Calu3 (cell line): ENCODE measurements at regions not wholly inside any gene's neighbourhood (a gene's known extent, or its start where the extent isn't known, plus 50 kb on each side); places are given as distances from the start of the nearest gene placed in this dataset.

Source experiments
- BruUV-seq: library from RNA; stranded (reverse); fragments of 400-500 nt; replicated peaks from 2 replicates; lab custom pipeline; 2021; lab: Mats Ljungman, UMichigan
- CTCF ChIA-PET: fragments of 300-600 bp; sonication (Branson Sonifier 250); formaldehyde crosslinking; loops from one replicate; lab custom pipeline; 2022; ENCODE audit warnings: antibody characterized with exemption; lab: Charles Lee
- DNase-seq: peaks from one replicate; pipeline ENCODE4 v3.0.0; 2022
- H3K27ac Mint-ChIP-seq: one replicate; pipeline ENCODE4 v1.8.0; 2022; ENCODE audit warnings: mixed read lengths; ENCODE audit not compliant: unreplicated experiment
- H3K27me3 Mint-ChIP-seq: one replicate; pipeline ENCODE4 v1.8.0; 2022; ENCODE audit warnings: mixed read lengths; ENCODE audit not compliant: unreplicated experiment
- H3K36me3 Mint-ChIP-seq: one replicate; pipeline ENCODE4 v1.8.0; 2022; ENCODE audit warnings: mild to moderate bottlenecking, moderate library complexity, mixed read lengths; ENCODE audit not compliant: insufficient read depth, unreplicated experiment
- H3K4me1 Mint-ChIP-seq: one replicate; pipeline ENCODE4 v1.8.0; 2022; ENCODE audit warnings: mild to moderate bottlenecking, low read depth, mixed read lengths; ENCODE audit not compliant: unreplicated experiment
- H3K4me3 Mint-ChIP-seq: one replicate; pipeline ENCODE4 v1.8.0; 2022; ENCODE audit warnings: mild to moderate bottlenecking, low read depth, moderate library complexity, mixed read lengths; ENCODE audit not compliant: unreplicated experiment
- H3K9me3 Mint-ChIP-seq: one replicate; pipeline ENCODE4 v1.8.0; 2022; ENCODE audit warnings: low read depth, mixed read lengths; ENCODE audit not compliant: unreplicated experiment
- intact Hi-C: fragments of 100-400 bp; cut with micrococcal nuclease; formaldehyde crosslinking; loops from one replicate; pipeline ENCODE4 v1.10.0; 2022; ENCODE audit not compliant: unreplicated experiment
- TF ChIP-seq, protein P1 (sequence below): fragments of 200-600 bp; IDR thresholded peaks from one replicate; pipeline ENCODE4 v1.8.0; 2022; ENCODE audit warnings: antibody characterized with exemption; ENCODE audit not compliant: unreplicated experiment

DNA sequence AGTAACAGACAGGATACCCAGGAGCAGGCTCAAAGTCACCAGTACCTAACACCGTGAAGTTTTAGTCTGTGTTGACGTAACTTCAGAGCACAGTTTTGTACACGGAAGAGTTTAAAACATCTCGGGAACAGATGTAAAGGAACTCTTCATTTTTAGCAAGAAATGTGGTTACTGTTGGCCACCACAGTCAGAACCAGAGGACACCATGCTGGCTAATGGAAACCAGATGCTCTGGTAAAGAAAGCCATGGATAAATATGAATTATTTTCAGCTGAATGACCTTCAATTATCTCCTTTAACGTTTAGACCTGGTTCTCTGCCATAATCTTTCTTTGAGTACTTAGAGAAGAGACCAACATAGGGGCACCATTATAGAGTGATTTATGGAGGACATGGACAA lies 115.9 kb downstream of the NTMT2 start:
- no TSS peak for BruUV-seq
- no peaks in the 10 kb centered on the region for H3K9me3 Mint-ChIP-seq
- H3K4me3 Mint-ChIP-seq, result no peak overlapping the region
- intact Hi-C loops, result no loop called here
- DNase-seq, result no peak
- CTCF ChIA-PET, result no interaction called here
- no peaks in the 10 kb centered on the region for H3K27me3 Mint-ChIP-seq
- H3K27ac Mint-ChIP-seq, result no peak overlapping the region
- no peaks in the 10 kb centered on the region for H3K4me1 Mint-ChIP-seq
- H3K36me3 Mint-ChIP-seq, result no peaks in the 10 kb centered on the region
- TF ChIP-seq, protein P1, sequence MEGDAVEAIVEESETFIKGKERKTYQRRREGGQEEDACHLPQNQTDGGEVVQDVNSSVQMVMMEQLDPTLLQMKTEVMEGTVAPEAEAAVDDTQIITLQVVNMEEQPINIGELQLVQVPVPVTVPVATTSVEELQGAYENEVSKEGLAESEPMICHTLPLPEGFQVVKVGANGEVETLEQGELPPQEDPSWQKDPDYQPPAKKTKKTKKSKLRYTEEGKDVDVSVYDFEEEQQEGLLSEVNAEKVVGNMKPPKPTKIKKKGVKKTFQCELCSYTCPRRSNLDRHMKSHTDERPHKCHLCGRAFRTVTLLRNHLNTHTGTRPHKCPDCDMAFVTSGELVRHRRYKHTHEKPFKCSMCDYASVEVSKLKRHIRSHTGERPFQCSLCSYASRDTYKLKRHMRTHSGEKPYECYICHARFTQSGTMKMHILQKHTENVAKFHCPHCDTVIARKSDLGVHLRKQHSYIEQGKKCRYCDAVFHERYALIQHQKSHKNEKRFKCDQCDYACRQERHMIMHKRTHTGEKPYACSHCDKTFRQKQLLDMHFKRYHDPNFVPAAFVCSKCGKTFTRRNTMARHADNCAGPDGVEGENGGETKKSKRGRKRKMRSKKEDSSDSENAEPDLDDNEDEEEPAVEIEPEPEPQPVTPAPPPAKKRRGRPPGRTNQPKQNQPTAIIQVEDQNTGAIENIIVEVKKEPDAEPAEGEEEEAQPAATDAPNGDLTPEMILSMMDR, result no peak

DNA sequence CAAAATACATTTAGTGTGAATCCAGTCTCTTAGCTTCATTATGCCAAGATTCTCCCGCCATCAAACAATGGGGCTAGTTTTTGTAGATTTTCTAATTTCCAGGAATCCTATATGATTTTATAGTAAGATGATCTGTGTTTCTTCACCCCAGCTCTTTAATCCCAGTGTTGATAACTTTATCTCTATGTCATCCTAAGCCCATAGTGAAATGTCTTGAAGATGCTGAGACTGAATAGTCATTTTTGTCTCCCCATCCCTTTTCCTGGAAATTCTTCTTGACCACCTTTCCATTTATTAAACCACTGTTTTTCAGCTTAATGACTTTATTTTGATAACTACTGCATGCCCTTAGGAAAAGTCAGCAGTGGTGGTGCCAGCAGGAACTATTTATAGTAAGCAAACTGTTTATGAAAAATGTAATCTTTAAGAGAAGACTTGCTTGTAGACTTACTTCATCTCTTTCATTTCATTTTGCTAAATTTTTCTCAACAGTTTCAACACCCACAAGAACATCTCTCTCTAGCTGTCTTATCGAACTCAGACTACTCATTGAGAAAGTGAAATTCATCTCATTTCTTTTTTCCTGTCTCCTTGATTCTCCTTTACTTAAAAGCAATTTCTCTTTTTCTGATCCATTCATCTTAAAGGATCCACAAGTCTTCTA lies 116.6 kb downstream of the NTMT2 start:
- H3K36me3 Mint-ChIP-seq, result no peaks in the 10 kb centered on the region
- H3K9me3 Mint-ChIP-seq, result no peaks in the 10 kb centered on the region
- BruUV-seq, result no TSS peak
- intact Hi-C loops, result no loop called here
- H3K4me3 Mint-ChIP-seq, result no peak overlapping the region
- no peaks in the 10 kb centered on the region for H3K4me1 Mint-ChIP-seq
- no peak for DNase-seq
- TF ChIP-seq, protein P1, result no peak
- no peak overlapping the region for H3K27ac Mint-ChIP-seq
- no peaks in the 10 kb centered on the region for H3K27me3 Mint-ChIP-seq
- CTCF ChIA-PET, result no interaction called here

DNA sequence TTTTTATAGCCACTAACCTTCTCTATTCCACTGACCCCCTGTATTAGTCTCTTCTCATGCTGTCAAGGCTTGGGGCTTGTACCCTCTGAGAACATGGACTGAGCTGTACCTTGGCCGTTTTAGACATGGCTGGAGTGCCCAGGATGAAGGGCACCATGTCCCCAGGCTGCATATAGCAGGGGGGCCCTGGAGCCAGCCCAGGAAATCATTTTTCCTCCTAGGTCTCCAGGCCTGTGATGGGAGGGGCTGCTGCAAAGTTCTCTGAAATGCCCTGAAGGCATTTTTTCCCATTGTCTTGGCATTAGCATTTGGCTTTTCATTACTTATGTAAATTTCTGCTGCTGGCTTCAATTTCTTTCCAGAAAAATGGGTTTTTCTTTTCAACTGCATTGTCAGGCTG lies 119.5 kb downstream of the NTMT2 start:
- Mint-ChIP-seq H3K4me1 (no peaks in the 10 kb centered on the region), H3K27me3 (no peaks in the 10 kb centered on the region), H3K36me3 (no peaks in the 10 kb centered on the region), H3K27ac (no peak overlapping the region), H3K9me3 (no peaks in the 10 kb centered on the region), H3K4me3 (no peak overlapping the region)
- BruUV-seq, result no TSS peak
- TF ChIP-seq, protein P1, result no peak
- intact Hi-C loops, result no loop called here
- no peak for DNase-seq
- CTCF ChIA-PET, result no interaction called here

DNA sequence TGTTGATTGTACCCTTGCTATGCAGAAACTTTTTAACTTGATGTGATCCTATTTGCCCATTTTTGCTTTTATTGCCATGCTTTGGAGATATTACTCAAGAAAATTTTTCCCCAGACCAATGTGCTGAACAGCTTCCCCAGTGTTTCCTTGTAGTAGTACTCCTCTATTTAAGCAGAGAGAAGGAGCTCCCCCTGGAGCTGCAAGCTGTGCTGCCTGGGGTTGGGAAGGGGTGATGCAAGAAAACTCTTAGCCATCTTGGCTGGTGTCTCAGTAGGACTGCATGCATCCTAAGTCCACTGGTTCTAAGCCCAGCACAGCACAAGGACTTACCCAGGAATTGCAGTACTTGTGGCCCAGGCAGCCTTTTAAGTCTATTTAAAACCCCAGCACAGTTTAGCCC lies 121.6 kb downstream of the NTMT2 start:
- no peaks in the 10 kb centered on the region for H3K27me3 Mint-ChIP-seq
- H3K27ac Mint-ChIP-seq, result no peak overlapping the region
- BruUV-seq, result no TSS peak
- intact Hi-C loops, result no loop called here
- no peaks in the 10 kb centered on the region for H3K9me3 Mint-ChIP-seq
- no peaks in the 10 kb centered on the region for H3K36me3 Mint-ChIP-seq
- H3K4me3 Mint-ChIP-seq, result no peak overlapping the region
- TF ChIP-seq, protein P1, result no peak
- no peaks in the 10 kb centered on the region for H3K4me1 Mint-ChIP-seq
- CTCF ChIA-PET, result interaction anchor here (0.6 kb wide), 1 partner anchor 650 kb away, joined by 10 read pairs; no protein-coding TSS in a partner anchor
- DNase-seq, result no peak
